ENCODE measurements at regions not wholly inside any gene's neighbourhood (a gene's known extent, or its start where the extent isn't known, plus 50 kb on each side); places are given as distances from the start of the nearest gene placed in this dataset.

- DNase-seq (ENCODE audit: low spot score) = no peak
Observed at GRCh38 chr6:18674346-18674745, 287.2 kb downstream of the RNF144B start.

- DNase-seq (ENCODE audit: low spot score) = no peak
Observed at GRCh38 chr6:18675881-18676280, 288.7 kb downstream of the RNF144B start.

- DNase-seq (ENCODE audit: low spot score) = no peak
Observed at GRCh38 chr6:18676548-18676947, 289.4 kb downstream of the RNF144B start.

GRCh38 chr6:18680842-18681241 lies 293.7 kb downstream of the RNF144B start:
- no peak for DNase-seq (ENCODE audit: low spot score)

- DNase-seq (ENCODE audit: low spot score) = no peak
Observed at GRCh38 chr6:18681832-18682503, 294.8 kb downstream of the RNF144B start.

- DNase-seq (ENCODE audit: low spot score) = no peak
Observed at GRCh38 chr6:18684343-18684742, 297.2 kb downstream of the RNF144B start.

- no peak for DNase-seq (ENCODE audit: low spot score)
Observed at GRCh38 chr6:18692929-18693685, 306.0 kb downstream of the RNF144B start.

- DNase-seq (ENCODE audit: low spot score) = no peak
Observed at GRCh38 chr6:18693881-18694280, 306.7 kb downstream of the RNF144B start.

- no peak for DNase-seq (ENCODE audit: low spot score)
Observed at GRCh38 chr6:18703546-18703945, 316.4 kb downstream of the RNF144B start.

- DNase-seq (ENCODE audit: low spot score) = no peak
Observed at GRCh38 chr6:18707714-18708439, 320.7 kb downstream of the RNF144B start.

GRCh38 chr6:18712595-18712994 lies 325.4 kb downstream of the RNF144B start:
- no peak for DNase-seq (ENCODE audit: low spot score)

- DNase-seq (ENCODE audit: low spot score) = no peak
Observed at GRCh38 chr6:18720075-18720474, 332.9 kb downstream of the RNF144B start.

GRCh38 chr6:18724056-18724455 lies 336.9 kb downstream of the RNF144B start:
- DNase-seq (ENCODE audit: low spot score) = no peak

- no peak for DNase-seq (ENCODE audit: low spot score)
Observed at GRCh38 chr6:18725449-18725848, 338.3 kb downstream of the RNF144B start.

- no peak for DNase-seq (ENCODE audit: low spot score)
Observed at GRCh38 chr6:18733921-18734550, 346.9 kb downstream of the RNF144B start.

- no peak for DNase-seq (ENCODE audit: low spot score)
Observed at GRCh38 chr6:18741741-18742140, 354.6 kb downstream of the RNF144B start.

GRCh38 chr6:18742406-18742805 lies 355.3 kb downstream of the RNF144B start:
- DNase-seq (ENCODE audit: low spot score) = no peak

GRCh38 chr6:18746727-18747126 lies 359.6 kb downstream of the RNF144B start:
- DNase-seq (ENCODE audit: low spot score) = no peak

GRCh38 chr6:18748314-18748713 lies 361.2 kb downstream of the RNF144B start:
- no peak for DNase-seq (ENCODE audit: low spot score)

- no peak for DNase-seq (ENCODE audit: low spot score)
Observed at GRCh38 chr6:18752278-18753068, 365.3 kb downstream of the RNF144B start.

- DNase-seq (ENCODE audit: low spot score) = no peak
Observed at GRCh38 chr6:18753076-18753475, 365.9 kb downstream of the RNF144B start.

- no peak for DNase-seq (ENCODE audit: low spot score)
Observed at GRCh38 chr6:18763086-18763485, 375.9 kb downstream of the RNF144B start.

Data from HuH-7 (cell line).